ENCODE measurements at regions not wholly inside any gene's neighbourhood (a gene's known extent, or its start where the extent isn't known, plus 50 kb on each side); places are given as distances from the start of the nearest gene placed in this dataset.

- TF ChIP-seq CTCF (IDR thresholded peaks at IDR 0.05; ENCODE audit: borderline replicate concordance, extremely low read depth, low read length, poor library complexity, severe bottlenecking) (no peak), EZH2 (IDR thresholded peaks at IDR 0.05; ENCODE audit: borderline replicate concordance, low read depth, low read length, severe bottlenecking) (no peak)
Observed at GRCh38 chr9:85155352-85155751, 485.8 kb downstream of the NTRK2 start.

All from DND-41 (cell line).